GM23338 (cell line): ENCODE measurements at regions not wholly inside any gene's neighbourhood (a gene's known extent, or its start where the extent isn't known, plus 50 kb on each side); places are given as distances from the start of the nearest gene placed in this dataset.

Experiments
- ATAC-seq: fragments of 200-7000 bp; cut with Tn5 transposase; 3 replicates; pipeline ENCODE4 v1.9.1; 2020
- DNase-seq: peaks from one replicate; pipeline ENCODE4 v3.0.0-alpha.2; 2015; ENCODE audit warnings: low spot score
- H2AFZ ChIP-seq: fragments of 200-600 bp; sonication (generic); 2 replicates; pipeline ENCODE4 v1.8.0; 2016; ENCODE audit warnings: antibody characterized with exemption, mild to moderate bottlenecking, moderate library complexity
- H3F3A ChIP-seq: fragments of 200-600 bp; sonication (generic); replicated peaks from 2 replicates; pipeline ENCODE4 v1.8.0; 2017; ENCODE audit warnings: antibody characterized with exemption, mixed run types, low read depth
- H3K27ac ChIP-seq: fragments of 200-600 bp; sonication (generic); 2 replicates; pipeline ENCODE4 v1.6.1; 2016; ENCODE audit warnings: low read depth
- H3K27me3 ChIP-seq: fragments of 200-600 bp; sonication (generic); 2 replicates; pipeline ENCODE4 v1.8.0; 2016; ENCODE audit warnings: mild to moderate bottlenecking, mixed run types, moderate library complexity; ENCODE audit not compliant: insufficient read depth
- H3K36me3 ChIP-seq: fragments of 200-600 bp; sonication (generic); 2 replicates; pipeline ENCODE4 v1.8.0; 2016; ENCODE audit warnings: mild to moderate bottlenecking; ENCODE audit not compliant: insufficient read depth
- H3K4me1 ChIP-seq: fragments of 200-600 bp; sonication (generic); 2 replicates; pipeline ENCODE4 v1.8.0; 2016; ENCODE audit warnings: mild to moderate bottlenecking, moderate library complexity; ENCODE audit not compliant: insufficient read depth
- H3K4me2 ChIP-seq: fragments of 200-600 bp; sonication (generic); 2 replicates; pipeline ENCODE4 v1.7.1; 2017; ENCODE audit warnings: mixed run types
- H3K4me3 ChIP-seq: fragments of 200-600 bp; sonication (generic); 2 replicates; pipeline ENCODE4 v1.6.1; 2016; ENCODE audit warnings: mixed run types
- H3K79me2 ChIP-seq: fragments of 200-600 bp; sonication (generic); replicated peaks from 2 replicates; pipeline ENCODE4 v1.8.0; 2017; ENCODE audit warnings: mild to moderate bottlenecking; ENCODE audit not compliant: insufficient read depth
- H3K9me2 ChIP-seq: fragments of 200-600 bp; sonication (generic); 2 replicates; pipeline ENCODE4 v1.8.0; 2017; ENCODE audit not compliant: insufficient read depth
- H4K20me1 ChIP-seq: fragments of 200-600 bp; sonication (generic); replicated peaks from 2 replicates; pipeline ENCODE4 v1.8.0; 2017; ENCODE audit warnings: mild to moderate bottlenecking; ENCODE audit not compliant: insufficient read depth
- H3K27ac Mint-ChIP-seq: 2 replicates; pipeline ENCODE4 v1.8.0; 2020; ENCODE audit warnings: inconsistent platforms, mild to moderate bottlenecking, moderate library complexity, mixed read lengths
- H3K27me3 Mint-ChIP-seq: 3 replicates; pipeline ENCODE4 v1.8.0; 2022; ENCODE audit warnings: low read depth, mild to moderate bottlenecking, moderate library complexity, mixed read lengths, inconsistent platforms; ENCODE audit not compliant: insufficient read depth, poor library complexity
- H3K36me3 Mint-ChIP-seq: 3 replicates; pipeline ENCODE4 v1.8.0; 2021; ENCODE audit warnings: low read depth, mild to moderate bottlenecking, inconsistent platforms, moderate library complexity, mixed read lengths
- H3K4me1 Mint-ChIP-seq: 3 replicates; pipeline ENCODE4 v1.8.0; 2020; ENCODE audit warnings: mild to moderate bottlenecking, inconsistent platforms, mixed read lengths
- H3K4me3 Mint-ChIP-seq: 3 replicates; pipeline ENCODE4 v1.8.0; 2021; ENCODE audit warnings: moderate library complexity, mild to moderate bottlenecking, inconsistent platforms, mixed read lengths
- H3K9me3 Mint-ChIP-seq: 3 replicates; pipeline ENCODE4 v1.8.0; 2020; ENCODE audit warnings: moderate library complexity, mild to moderate bottlenecking, inconsistent platforms, mixed read lengths
- CREB1 ChIP-seq: fragments of 250-450 bp; sonication (Bioruptor Pico); IDR thresholded peaks from 2 replicates; pipeline ENCODE4 v1.5.0; 2020; ENCODE audit warnings: low read depth, mild to moderate bottlenecking, moderate library complexity
- CTCF ChIP-seq, 2 experiments: fragments of 200-600 bp in 1 of 2; sonication (generic) in 1 of 2; conservative IDR thresholded peaks; 2 replicates each; pipeline versions ENCODE4 v1.5.1 to v1.6.1; 2016 to 2017; ENCODE audit warnings: antibody characterized with exemption in 2 of 2, low read depth in 2 of 2, mild to moderate bottlenecking in 2 of 2, moderate library complexity in 1 of 2
- ETS1 ChIP-seq: IDR thresholded peaks from 2 replicates; pipeline ENCODE4 v1.6.1; 2016; ENCODE audit warnings: antibody characterized with exemption
- EZH2 ChIP-seq: fragments of 200-600 bp; sonication (generic); IDR thresholded peaks from one replicate; pipeline ENCODE4 v1.8.0; 2017; ENCODE audit warnings: antibody characterized with exemption, mild to moderate bottlenecking, low read depth; ENCODE audit not compliant: unreplicated experiment
- EZH2phosphoT487 ChIP-seq: fragments of 200-600 bp; sonication (generic); IDR thresholded peaks from one replicate; pipeline ENCODE4 v1.8.1; 2018; ENCODE audit warnings: antibody characterized with exemption; ENCODE audit not compliant: unreplicated experiment
- JUNB ChIP-seq: IDR thresholded peaks from one replicate; pipeline ENCODE4 v1.6.1; 2016; ENCODE audit warnings: antibody characterized with exemption; ENCODE audit not compliant: unreplicated experiment
- NANOG ChIP-seq: IDR thresholded peaks from 2 replicates; pipeline ENCODE4 v1.6.1; 2016; ENCODE audit warnings: antibody characterized with exemption, borderline replicate concordance
- POLR2AphosphoS5 ChIP-seq: IDR thresholded peaks from 2 replicates; pipeline ENCODE4 v1.6.1; 2016; ENCODE audit warnings: antibody characterized with exemption, low read depth
- STAT1 ChIP-seq: IDR thresholded peaks from one replicate; pipeline ENCODE4 v1.6.1; 2016; ENCODE audit warnings: antibody characterized with exemption; ENCODE audit not compliant: unreplicated experiment
- ZNF114 ChIP-seq: fragments of 250-450 bp; sonication (Bioruptor Pico); IDR thresholded peaks from 2 replicates; pipeline ENCODE4 v1.5.0; 2020; ENCODE audit warnings: mild to moderate bottlenecking, moderate library complexity
- ZNF331 ChIP-seq: fragments of 250-450 bp; sonication (Bioruptor Pico); IDR thresholded peaks from 2 replicates; pipeline ENCODE4 v1.5.0; 2020; ENCODE audit warnings: low read depth, mild to moderate bottlenecking, moderate library complexity
- ZNF462 ChIP-seq: fragments of 250-450 bp; sonication (Bioruptor Pico); IDR thresholded peaks from 2 replicates; pipeline ENCODE4 v1.5.0; 2020; ENCODE audit warnings: mild to moderate bottlenecking, moderate library complexity
- TF ChIP-seq, protein P1 (sequence below): IDR thresholded peaks from one replicate; pipeline ENCODE4 v1.6.1; 2018; ENCODE audit warnings: antibody characterized with exemption; ENCODE audit not compliant: unreplicated experiment

DNA sequence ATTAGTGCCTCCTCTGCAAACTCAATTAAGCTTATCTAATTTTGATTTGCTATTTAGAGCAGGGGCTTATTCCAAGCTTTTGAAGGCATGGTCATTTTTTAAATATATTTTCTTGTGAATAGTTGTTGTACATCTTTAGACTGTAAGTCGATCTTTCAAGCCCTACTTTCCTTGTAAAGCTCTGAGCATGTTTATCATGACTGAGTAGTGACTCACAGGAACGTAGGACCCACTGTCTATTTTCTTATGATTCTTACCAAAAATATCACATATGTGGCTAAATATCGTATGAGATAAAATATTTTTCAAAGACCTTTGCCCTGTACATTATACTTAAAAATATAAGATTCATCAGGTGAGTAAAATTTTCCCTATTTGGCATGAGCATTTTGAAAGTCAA is 440.4 kb upstream of the GRIN3A start:
- Mint-ChIP-seq H3K36me3 (peaks cover 38% of the 10 kb centered on the region), H3K4me3 (no peak overlapping the region), H3K27ac (no peak overlapping the region), H3K27me3 (no peaks in the 10 kb centered on the region), H3K9me3 (peaks cover 92% of the 10 kb centered on the region), H3K4me1 (no peaks in the 10 kb centered on the region)
- H3F3A ChIP-seq = no peaks in the 10 kb centered on the region
- no peak overlapping the region for H3K4me3 ChIP-seq
- no peak overlapping the region for H3K27ac ChIP-seq
- H3K36me3 ChIP-seq = peaks cover 10% of the 10 kb centered on the region; the same call in 1 of the 2 replicates
- H3K27me3 ChIP-seq = no peaks in the 10 kb centered on the region
- H2AFZ ChIP-seq = no peak overlapping the region
- H3K4me2 ChIP-seq = no peak overlapping the region
- ATAC-seq (no peak), DNase-seq (no peak)
- no peaks in the 10 kb centered on the region for H3K79me2 ChIP-seq
- no peaks in the 10 kb centered on the region for H3K4me1 ChIP-seq
- TF ChIP-seq POLR2AphosphoS5 = no peak
- TF ChIP-seq, protein P1, sequence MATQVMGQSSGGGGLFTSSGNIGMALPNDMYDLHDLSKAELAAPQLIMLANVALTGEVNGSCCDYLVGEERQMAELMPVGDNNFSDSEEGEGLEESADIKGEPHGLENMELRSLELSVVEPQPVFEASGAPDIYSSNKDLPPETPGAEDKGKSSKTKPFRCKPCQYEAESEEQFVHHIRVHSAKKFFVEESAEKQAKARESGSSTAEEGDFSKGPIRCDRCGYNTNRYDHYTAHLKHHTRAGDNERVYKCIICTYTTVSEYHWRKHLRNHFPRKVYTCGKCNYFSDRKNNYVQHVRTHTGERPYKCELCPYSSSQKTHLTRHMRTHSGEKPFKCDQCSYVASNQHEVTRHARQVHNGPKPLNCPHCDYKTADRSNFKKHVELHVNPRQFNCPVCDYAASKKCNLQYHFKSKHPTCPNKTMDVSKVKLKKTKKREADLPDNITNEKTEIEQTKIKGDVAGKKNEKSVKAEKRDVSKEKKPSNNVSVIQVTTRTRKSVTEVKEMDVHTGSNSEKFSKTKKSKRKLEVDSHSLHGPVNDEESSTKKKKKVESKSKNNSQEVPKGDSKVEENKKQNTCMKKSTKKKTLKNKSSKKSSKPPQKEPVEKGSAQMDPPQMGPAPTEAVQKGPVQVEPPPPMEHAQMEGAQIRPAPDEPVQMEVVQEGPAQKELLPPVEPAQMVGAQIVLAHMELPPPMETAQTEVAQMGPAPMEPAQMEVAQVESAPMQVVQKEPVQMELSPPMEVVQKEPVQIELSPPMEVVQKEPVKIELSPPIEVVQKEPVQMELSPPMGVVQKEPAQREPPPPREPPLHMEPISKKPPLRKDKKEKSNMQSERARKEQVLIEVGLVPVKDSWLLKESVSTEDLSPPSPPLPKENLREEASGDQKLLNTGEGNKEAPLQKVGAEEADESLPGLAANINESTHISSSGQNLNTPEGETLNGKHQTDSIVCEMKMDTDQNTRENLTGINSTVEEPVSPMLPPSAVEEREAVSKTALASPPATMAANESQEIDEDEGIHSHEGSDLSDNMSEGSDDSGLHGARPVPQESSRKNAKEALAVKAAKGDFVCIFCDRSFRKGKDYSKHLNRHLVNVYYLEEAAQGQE = no peak
- TF ChIP-seq NANOG = no peak
- TF ChIP-seq EZH2phosphoT487 = no peak
- no peak for TF ChIP-seq ZNF331 (CRISPR knock-in tag)
- TF ChIP-seq ZNF462 (CRISPR knock-in tag) = no peak
- TF ChIP-seq JUNB = no peak
- TF ChIP-seq ETS1 = no peak
- TF ChIP-seq EZH2 = no peak
- no peak for TF ChIP-seq ZNF114 (CRISPR knock-in tag)
- TF ChIP-seq STAT1 = no peak
- no peak for TF ChIP-seq CTCF (conservative IDR thresholded peaks at IDR 0.05; ENCODE audit: low read depth in 2 of 2)
- no peak for TF ChIP-seq CREB1 (CRISPR knock-in tag)
- H4K20me1 ChIP-seq = no peaks in the 10 kb centered on the region
- no peaks in the 10 kb centered on the region for H3K9me2 ChIP-seq
